Ovary (tissue), 7 donors: ENCODE measurements at regions not wholly inside any gene's neighbourhood (a gene's known extent, or its start where the extent isn't known, plus 50 kb on each side); places are given as distances from the start of the nearest gene placed in this dataset.
"Not testable (repeated sequence)": the region's sequence is repeated elsewhere in the genome, so short reads cannot be mapped to it uniquely, and the experiment has no call there.

Experiments
- DNase-seq, 5 donors: peaks; one replicate each; pipeline ENCODE4 v3.0.0-alpha.2; 2019 to 2020
- H3K27ac ChIP-seq, 2 donors: fragments of 200-600 bp; one replicate each; pipeline versions ENCODE4 v1.5.1 to v1.8.0; 2019 to 2022
- H3K27me3 ChIP-seq: fragments of 200-600 bp; one replicate; pipeline ENCODE4 v1.8.0; 2022
- H3K36me3 ChIP-seq: fragments of 200-600 bp; sonication (generic); one replicate; pipeline ENCODE4 v1.5.1; 2019
- H3K4me1 ChIP-seq: one replicate; pipeline ENCODE4 v1.8.1; 2013; ENCODE audit warnings: mild to moderate bottlenecking, moderate library complexity; ENCODE audit not compliant: insufficient read depth
- H3K4me3 ChIP-seq: fragments of 200-600 bp; sonication (generic); one replicate; pipeline ENCODE4 v1.5.1; 2017
- H3K9me3 ChIP-seq, 2 donors: fragments of 200-600 bp in 1 of 2; sonication (generic) in 1 of 2; one replicate each; pipeline versions ENCODE4 v1.5.1 to v1.8.1; 2013 to 2019; ENCODE audit warnings: mild to moderate bottlenecking in 1 of 2, moderate library complexity in 1 of 2
- CTCF ChIP-seq, 3 donors: fragments of 450-650 bp in 2 of 3; fragments of 200-600 bp in 1 of 3; IDR thresholded peaks; one replicate each; pipeline versions ENCODE4 v1.5.1 to v1.8.0; 2016 to 2022; ENCODE audit warnings: antibody characterized with exemption in 3 of 3, mild to moderate bottlenecking in 1 of 3
- EP300 ChIP-seq: sonication (generic); formaldehyde crosslinking; IDR thresholded peaks from one replicate; pipeline ENCODE4 v1.6.1; 2017; ENCODE audit warnings: antibody characterized with exemption
- POLR2A ChIP-seq: fragments of 450-650 bp; IDR thresholded peaks from one replicate; pipeline ENCODE4 v1.6.1; 2017; ENCODE audit warnings: antibody characterized with exemption, mild to moderate bottlenecking, moderate library complexity
- WGBS, 3 donors: extraction: QIAGEN DNeasy Blood & Tissue Kit in 1 of 3; methylation state at CpG; one replicate each; pipeline versions ENCODE4 v1.1.5 to v1.1.7; 2013 to 2017; 5-methylcytosine and 5-hydroxymethylcytosine counted together
- intact Hi-C, 4 donors: fragments of 100-400 bp; cut with DNase I; formaldehyde crosslinking; loops; one replicate each; pipeline versions ENCODE4 v1.11.0 to v1.15.1; 2022 to 2023
- donor health status: DM: no; HTN: no; CAD: no; lungs with moderate emphysema.
- donor health status: DM: no; HTN: no; CAD: no.
- donor health status: Bipolar disorder and iron deficiency.
- donor health status: DM: no; HTN: no; CAD: no.
- donor health status: DM: yes; HTN: yes; CAD: no.

- H3K9me3 ChIP-seq = no peaks in the 10 kb centered on the region
- TF ChIP-seq POLR2A = no peak
- no peak for TF ChIP-seq CTCF (IDR thresholded peaks at IDR 0.05)
- TF ChIP-seq EP300 = no peak
- H3K27me3 ChIP-seq = no peaks in the 10 kb centered on the region
- WGBS, 3 donors = 7 to 10% (median 7%) methylated on average over 1 of the region's 1 CpG
- H3K4me3 ChIP-seq = no peak overlapping the region
- H3K36me3 ChIP-seq = no peaks in the 10 kb centered on the region
- H3K27ac ChIP-seq = no peak overlapping the region
- DNase-seq = no peak
- H3K4me1 ChIP-seq = no peaks in the 10 kb centered on the region
- intact Hi-C loops = loop anchor here in 1 of 4 donors (5.0 kb wide), 1 partner anchor 1393 kb away; no protein-coding TSS in a partner anchor
These were observed 336.8 kb downstream of the ARL4A start for GRCh38 chr7:13024121-13024674.

GRCh38 chr7:13025043-13025442 lies 337.6 kb downstream of the ARL4A start:
- H3K27ac ChIP-seq, DNase-seq, H3K9me3 ChIP-seq, H3K36me3 ChIP-seq, H3K4me1 ChIP-seq, intact Hi-C loops, H3K27me3 ChIP-seq, H3K4me3 ChIP-seq: not testable (repeated sequence)
- 85 to 91% (median 89%) methylated on average over 3 of the region's 3 CpGs for WGBS, 3 donors

GRCh38 chr7:13027321-13027720 lies 339.9 kb downstream of the ARL4A start:
- no peaks in the 10 kb centered on the region for H3K27me3 ChIP-seq
- H3K4me1 ChIP-seq = no peaks in the 10 kb centered on the region
- H3K4me3 ChIP-seq = no peak overlapping the region
- no peaks in the 10 kb centered on the region for H3K9me3 ChIP-seq
- no peaks in the 10 kb centered on the region for H3K36me3 ChIP-seq
- WGBS, 3 donors = 90 to 97% (median 96%) methylated on average over 2 of the region's 2 CpGs
- no peak overlapping the region for H3K27ac ChIP-seq
- DNase-seq = no peak
- TF ChIP-seq CTCF (IDR thresholded peaks at IDR 0.05) = no peak
- no peak for TF ChIP-seq EP300
- no peak for TF ChIP-seq POLR2A
- intact Hi-C loops = no loop called here

GRCh38 chr7:13028036-13028824 lies 340.8 kb downstream of the ARL4A start:
- Histone ChIP-seq H3K27ac (no peak overlapping the region), H3K4me3 (no peak overlapping the region), H3K4me1 (no peaks in the 10 kb centered on the region), H3K36me3 (no peaks in the 10 kb centered on the region), H3K9me3 (no peaks in the 10 kb centered on the region), H3K27me3 (no peaks in the 10 kb centered on the region)
- intact Hi-C loops = no loop called here
- no peak for DNase-seq
- WGBS, 3 donors = 4 to 11% (median 11%) methylated on average over 4 of the region's 4 CpGs
- TF ChIP-seq EP300 (no peak), CTCF (IDR thresholded peaks at IDR 0.05) (no peak), POLR2A (no peak)

GRCh38 chr7:13028825-13029099 lies 341.3 kb downstream of the ARL4A start:
- no peaks in the 10 kb centered on the region for H3K9me3 ChIP-seq
- H3K36me3 ChIP-seq = no peaks in the 10 kb centered on the region
- intact Hi-C loops = no loop called here
- no peaks in the 10 kb centered on the region for H3K27me3 ChIP-seq
- no peak overlapping the region for H3K4me3 ChIP-seq
- DNase-seq = no peak
- TF ChIP-seq CTCF (IDR thresholded peaks at IDR 0.05) (no peak), POLR2A (no peak), EP300 (no peak)
- no peaks in the 10 kb centered on the region for H3K4me1 ChIP-seq
- H3K27ac ChIP-seq = no peak overlapping the region
- WGBS, 3 donors = 7 to 10% (median 8%) methylated on average over 2 of the region's 2 CpGs
